Pancreas (tissue), 10 donors: ENCODE measurements at regions not wholly inside any gene's neighbourhood (a gene's known extent, or its start where the extent isn't known, plus 50 kb on each side); places are given as distances from the start of the nearest gene placed in this dataset.

ENCODE experiments used
- ATAC-seq, 4 donors: fragments of 200-7000 bp; cut with Tn5 transposase; one replicate each; pipeline versions ENCODE4 v1.8.0 to v1.9.1; 2020; ENCODE audit warnings: mild to moderate bottlenecking in 4 of 4, moderate library complexity in 4 of 4
- DNase-seq, 6 donors: peaks; one replicate each; pipeline ENCODE4 v3.0.0-alpha.2; 2020
- FAIRE-seq: peaks from 2 replicates; lab custom pipeline; 2012; peaks lifted over from hg19 to GRCh38; lab: Jason Lieb, UNC
- H3K27ac ChIP-seq, 4 donors: fragments of 200-600 bp; sonication (generic); 1 replicate in 3 of 4; 2 replicates in 1 of 4; pipeline versions ENCODE4 v1.5.0 to v1.8.0; 2020
- H3K27me3 ChIP-seq, 4 donors: fragments of 200-600 bp; one replicate each; pipeline ENCODE4 v1.8.0; 2021
- H3K36me3 ChIP-seq, 3 donors: fragments of 200-600 bp; sonication (generic) in 1 of 3; one replicate each; pipeline versions ENCODE4 v1.5.0 to v1.8.0; 2020 to 2021
- H3K4me1 ChIP-seq, 3 donors: fragments of 200-600 bp; one replicate each; pipeline ENCODE4 v1.8.0; 2021
- H3K4me3 ChIP-seq, 4 donors: fragments of 200-600 bp; sonication (generic) in 2 of 4; one replicate each; pipeline versions ENCODE4 v1.5.0 to v1.8.0; 2020 to 2021
- H3K9me3 ChIP-seq, 4 donors: fragments of 200-600 bp; one replicate each; pipeline ENCODE4 v1.8.0; 2021
- WGBS, 2 donors: extraction: QIAGEN DNeasy Blood & Tissue Kit; methylation state at CpG; one replicate each; pipeline ENCODE4 v1.1.7; 2013; 5-methylcytosine and 5-hydroxymethylcytosine counted together
- intact Hi-C, 3 donors: fragments of 100-400 bp; cut with DNase I; formaldehyde crosslinking; loops; one replicate each; pipeline versions ENCODE4 v1.11.1 to v1.14.2; 2022
- TF ChIP-seq, protein P1 (sequence below), 4 donors: fragments of 200-600 bp; sonication (generic) in 3 of 4; IDR thresholded peaks; one replicate each; pipeline versions ENCODE4 v1.5.0 to v1.8.0; 2021; ENCODE audit warnings: antibody characterized with exemption in 4 of 4
- donor health status: healthy with polysubstance abuse.
- donor health status: DM: no; HTN: no; CAD: no; lungs with moderate emphysema.
- donor health status: DM: no; HTN: no; CAD: no.
- donor health status: control.
- donor health status: control.
- donor health status: Bipolar disorder and iron deficiency.
- donor health status: DM: yes; HTN: yes; CAD: no.
- donor health status: DM: no; HTN: no; CAD: no.
- donor health status: DM: no; HTN: no; CAD: no.
- donor health status: DM: yes; HTN: yes; CAD: no.

GRCh38 chr3:104316118-104316517, 1050.6 kb upstream of the ALCAM start:
- no peak for ATAC-seq
- TF ChIP-seq, protein P1, sequence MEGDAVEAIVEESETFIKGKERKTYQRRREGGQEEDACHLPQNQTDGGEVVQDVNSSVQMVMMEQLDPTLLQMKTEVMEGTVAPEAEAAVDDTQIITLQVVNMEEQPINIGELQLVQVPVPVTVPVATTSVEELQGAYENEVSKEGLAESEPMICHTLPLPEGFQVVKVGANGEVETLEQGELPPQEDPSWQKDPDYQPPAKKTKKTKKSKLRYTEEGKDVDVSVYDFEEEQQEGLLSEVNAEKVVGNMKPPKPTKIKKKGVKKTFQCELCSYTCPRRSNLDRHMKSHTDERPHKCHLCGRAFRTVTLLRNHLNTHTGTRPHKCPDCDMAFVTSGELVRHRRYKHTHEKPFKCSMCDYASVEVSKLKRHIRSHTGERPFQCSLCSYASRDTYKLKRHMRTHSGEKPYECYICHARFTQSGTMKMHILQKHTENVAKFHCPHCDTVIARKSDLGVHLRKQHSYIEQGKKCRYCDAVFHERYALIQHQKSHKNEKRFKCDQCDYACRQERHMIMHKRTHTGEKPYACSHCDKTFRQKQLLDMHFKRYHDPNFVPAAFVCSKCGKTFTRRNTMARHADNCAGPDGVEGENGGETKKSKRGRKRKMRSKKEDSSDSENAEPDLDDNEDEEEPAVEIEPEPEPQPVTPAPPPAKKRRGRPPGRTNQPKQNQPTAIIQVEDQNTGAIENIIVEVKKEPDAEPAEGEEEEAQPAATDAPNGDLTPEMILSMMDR (IDR thresholded peaks at IDR 0.05) = no peak

DNA sequence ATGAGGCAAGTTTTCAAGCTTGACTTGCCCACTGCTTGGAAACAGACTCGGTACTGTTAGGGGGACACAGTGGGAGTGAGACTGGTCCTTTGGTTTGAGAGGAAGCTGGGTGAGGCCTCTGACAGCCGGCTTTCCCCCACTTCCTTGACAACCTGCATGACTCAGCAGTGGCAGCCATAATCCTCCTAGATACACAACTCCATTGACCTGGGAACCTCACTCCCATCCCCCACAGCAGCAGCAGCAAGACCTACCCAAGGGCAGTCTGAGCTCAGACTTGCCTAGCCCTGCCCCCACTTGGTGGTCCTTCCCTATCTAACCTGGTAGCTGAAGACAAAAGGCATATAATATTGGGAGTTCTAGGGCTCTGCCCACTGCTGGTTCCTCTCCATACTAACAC, 1043.5 kb upstream of the ALCAM start:
- 62 to 78% methylated on average over 2 of the region's 2 CpGs for WGBS, 2 donors
- DNase-seq = no peak
- Histone ChIP-seq H3K36me3 (no peaks in the 10 kb centered on the region), H3K9me3 (no peaks in the 10 kb centered on the region), H3K4me1 (no peaks in the 10 kb centered on the region), H3K27me3 (no peaks in the 10 kb centered on the region), H3K4me3 (no peak overlapping the region), H3K27ac (no peak overlapping the region)
- ATAC-seq = no peak
- intact Hi-C loops = no loop called here
- TF ChIP-seq, protein P1 (IDR thresholded peaks at IDR 0.05) = no peak
- no peak for FAIRE-seq

More at GRCh38 chr3:104316118-104316517, 1050.6 kb upstream of the ALCAM start:
- Histone ChIP-seq H3K4me1 (no peaks in the 10 kb centered on the region), H3K27me3 (no peaks in the 10 kb centered on the region), H3K27ac (no peak overlapping the region), H3K36me3 (no peaks in the 10 kb centered on the region), H3K9me3 (no peaks in the 10 kb centered on the region), H3K4me3 (no peak overlapping the region)
- FAIRE-seq = no peak
- intact Hi-C loops = no loop called here
- no peak for DNase-seq
- 48 to 69% methylated on average over 1 of the region's 1 CpG for WGBS, 2 donors

GRCh38 chr3:104347291-104347690, 1019.4 kb upstream of the ALCAM start:
- no peak for ATAC-seq
- no peak for DNase-seq
- 24% methylated on average over 1 of the region's 1 CpG for WGBS, 2 donors
- intact Hi-C loops = no loop called here
- FAIRE-seq = no peak
- no peak overlapping the region for H3K4me3 ChIP-seq
- no peak overlapping the region for H3K27ac ChIP-seq
- TF ChIP-seq, protein P1 (IDR thresholded peaks at IDR 0.05) = no peak
- H3K9me3 ChIP-seq = no peaks in the 10 kb centered on the region
- H3K27me3 ChIP-seq = peaks cover 0 to 3% (median 0%) of the 10 kb centered on the region in 4 donors
- H3K4me1 ChIP-seq = no peaks in the 10 kb centered on the region
- no peaks in the 10 kb centered on the region for H3K36me3 ChIP-seq

- no peaks in the 10 kb centered on the region for H3K36me3 ChIP-seq
- no peaks in the 10 kb centered on the region for H3K4me1 ChIP-seq
- FAIRE-seq = no peak
- no peak overlapping the region for H3K27ac ChIP-seq
- no peak for DNase-seq
- no peak overlapping the region for H3K4me3 ChIP-seq
- H3K27me3 ChIP-seq = peaks cover 0 to 4% (median 0%) of the 10 kb centered on the region in 4 donors
- TF ChIP-seq, protein P1 (IDR thresholded peaks at IDR 0.05) = no peak
- no peaks in the 10 kb centered on the region for H3K9me3 ChIP-seq
- no peak for ATAC-seq
- intact Hi-C loops = no loop called here
- 59 to 75% methylated on average over 1 of the region's 1 CpG for WGBS, 2 donors
These were observed 1016.9 kb upstream of the ALCAM start for GRCh38 chr3:104349836-104350235.

- TF ChIP-seq, protein P1 (IDR thresholded peaks at IDR 0.05) = no peak
- Histone ChIP-seq H3K27me3 (peaks cover 0 to 4% (median 0%) of the 10 kb centered on the region in 4 donors), H3K27ac (no peak overlapping the region), H3K36me3 (no peaks in the 10 kb centered on the region), H3K9me3 (no peaks in the 10 kb centered on the region), H3K4me3 (no peak overlapping the region), H3K4me1 (no peaks in the 10 kb centered on the region)
- ATAC-seq (no peak), DNase-seq (no peak), FAIRE-seq (no peak)
- intact Hi-C loops = no loop called here
These were observed 1012.8 kb upstream of the ALCAM start for GRCh38 chr3:104353951-104354350.
